GM10248 (cell line): ENCODE measurements at regions not wholly inside any gene's neighbourhood (a gene's known extent, or its start where the extent isn't known, plus 50 kb on each side); places are given as distances from the start of the nearest gene placed in this dataset.

Source experiments
- CTCF ChIA-PET: fragments of 300-600 bp; sonication (Branson Sonifier 250); formaldehyde crosslinking; extraction: SDS; loops from one replicate; lab custom pipeline; 2021; ENCODE audit warnings: antibody characterized with exemption; lab: Yijun Ruan, JAX
- POLR2A ChIA-PET: fragments of 350-650 bp; sonication (Branson Sonifier 250); formaldehyde crosslinking; extraction: SDS; loops from one replicate; lab custom pipeline; 2020; ENCODE audit warnings: antibody characterized with exemption; lab: Yijun Ruan, JAX
- DNase-seq: peaks from one replicate; pipeline ENCODE4 v3.0.0; 2012; ENCODE audit errors: extremely low spot score
- TF ChIP-seq, protein P1 (sequence below): IDR thresholded peaks from 2 replicates; pipeline ENCODE4 v1.5.1; 2012; ENCODE audit warnings: mild to moderate bottlenecking, low read depth; ENCODE audit errors: extremely low read depth, missing control alignments, control extremely low read depth

DNA sequence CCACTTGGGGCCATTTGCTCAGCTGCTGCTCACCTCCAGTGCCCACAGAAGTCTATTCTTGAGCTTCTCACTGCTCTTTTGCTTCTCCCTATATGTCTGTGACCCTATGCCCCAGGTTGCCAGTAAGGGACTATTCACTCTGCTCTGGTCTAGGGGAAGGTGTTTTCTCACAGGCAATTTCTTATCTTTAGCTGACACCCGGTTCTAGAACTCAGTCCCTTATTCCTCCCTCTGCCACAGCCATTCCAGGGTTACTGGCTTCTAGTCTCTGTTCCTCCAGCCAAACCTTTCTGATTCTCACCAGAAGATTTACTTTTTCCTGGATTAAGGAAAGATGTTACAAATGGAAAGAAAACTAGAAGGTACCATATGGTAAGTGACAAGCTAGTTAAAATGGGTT is 574.0 kb downstream of the NTRK3 start:
- ChIA-PET POLR2A (no interaction called here), CTCF (interaction anchor here (1.0 kb wide), 1 partner anchor 13 kb away, joined by 3 read pairs; no protein-coding TSS in a partner anchor)
- DNase-seq = no peak
- TF ChIP-seq, protein P1, sequence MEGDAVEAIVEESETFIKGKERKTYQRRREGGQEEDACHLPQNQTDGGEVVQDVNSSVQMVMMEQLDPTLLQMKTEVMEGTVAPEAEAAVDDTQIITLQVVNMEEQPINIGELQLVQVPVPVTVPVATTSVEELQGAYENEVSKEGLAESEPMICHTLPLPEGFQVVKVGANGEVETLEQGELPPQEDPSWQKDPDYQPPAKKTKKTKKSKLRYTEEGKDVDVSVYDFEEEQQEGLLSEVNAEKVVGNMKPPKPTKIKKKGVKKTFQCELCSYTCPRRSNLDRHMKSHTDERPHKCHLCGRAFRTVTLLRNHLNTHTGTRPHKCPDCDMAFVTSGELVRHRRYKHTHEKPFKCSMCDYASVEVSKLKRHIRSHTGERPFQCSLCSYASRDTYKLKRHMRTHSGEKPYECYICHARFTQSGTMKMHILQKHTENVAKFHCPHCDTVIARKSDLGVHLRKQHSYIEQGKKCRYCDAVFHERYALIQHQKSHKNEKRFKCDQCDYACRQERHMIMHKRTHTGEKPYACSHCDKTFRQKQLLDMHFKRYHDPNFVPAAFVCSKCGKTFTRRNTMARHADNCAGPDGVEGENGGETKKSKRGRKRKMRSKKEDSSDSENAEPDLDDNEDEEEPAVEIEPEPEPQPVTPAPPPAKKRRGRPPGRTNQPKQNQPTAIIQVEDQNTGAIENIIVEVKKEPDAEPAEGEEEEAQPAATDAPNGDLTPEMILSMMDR = no peak

DNA sequence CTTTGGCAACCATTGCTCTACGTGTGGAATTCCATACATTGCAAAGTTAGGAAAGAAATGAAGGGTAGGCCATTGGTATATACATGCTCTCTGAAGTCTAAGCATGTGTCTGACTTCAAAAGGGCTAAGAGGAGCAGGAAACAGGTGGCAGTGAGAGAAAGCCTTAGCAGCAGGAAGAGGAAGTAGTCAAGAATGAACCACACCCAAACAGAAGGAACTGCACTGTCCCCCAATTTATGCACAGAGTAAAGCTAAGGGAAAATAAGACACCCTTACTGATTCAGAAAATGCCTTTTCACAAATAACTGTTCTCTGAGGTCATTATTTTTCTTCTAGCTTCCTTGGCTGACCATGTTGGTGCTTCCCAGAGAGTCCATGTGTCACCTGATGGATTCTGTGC is 575.4 kb downstream of the NTRK3 start:
- ChIA-PET POLR2A (no interaction called here), CTCF (no interaction called here)
- TF ChIP-seq, protein P1 = no peak
- no peak for DNase-seq

DNA sequence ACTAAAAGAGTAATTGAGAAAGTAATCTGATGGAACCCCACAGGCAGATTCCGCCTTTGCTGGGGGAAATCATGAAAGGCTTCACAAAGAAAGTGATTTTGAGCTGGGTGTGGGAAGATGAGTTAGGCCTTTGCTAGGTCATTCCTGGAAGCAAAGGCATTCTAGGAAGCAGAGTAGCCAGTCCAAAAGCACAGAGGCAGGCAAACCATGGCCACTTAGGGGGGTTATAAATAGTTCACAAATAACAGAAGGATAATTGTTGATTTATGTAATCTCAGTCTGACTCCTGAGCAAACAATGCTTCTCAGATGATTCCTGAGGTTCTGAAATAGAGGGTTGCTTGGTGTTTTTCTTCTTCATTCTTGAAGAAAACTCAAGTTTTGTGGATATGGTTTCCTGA is 576.3 kb downstream of the NTRK3 start:
- no peak for DNase-seq
- ChIA-PET CTCF (no interaction called here), POLR2A (no interaction called here)
- TF ChIP-seq, protein P1 = no peak

DNA sequence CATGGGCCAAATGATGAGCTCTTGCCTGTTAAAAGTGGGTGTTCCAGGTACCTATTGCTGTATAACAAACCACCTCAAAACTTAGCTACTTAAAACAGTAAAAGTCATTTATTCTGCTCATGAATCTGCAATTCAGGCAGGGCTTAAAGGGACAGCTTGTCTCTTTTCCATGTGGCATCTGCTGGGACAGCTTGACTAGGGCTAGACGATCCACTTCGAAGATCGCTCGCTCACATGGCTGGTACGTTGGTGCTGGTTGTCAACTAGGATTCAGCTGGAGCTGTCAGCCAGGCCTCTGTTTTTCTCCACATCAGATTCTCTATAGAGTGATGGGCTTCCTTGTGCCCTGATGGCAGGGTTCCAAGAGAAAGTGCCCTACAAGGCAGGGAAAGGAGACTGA is 581.3 kb downstream of the NTRK3 start:
- no peak for DNase-seq
- CTCF ChIA-PET = interaction anchor here (1.9 kb wide), 1 partner anchor 10 kb away, joined by 6 read pairs; no protein-coding TSS in a partner anchor

DNA sequence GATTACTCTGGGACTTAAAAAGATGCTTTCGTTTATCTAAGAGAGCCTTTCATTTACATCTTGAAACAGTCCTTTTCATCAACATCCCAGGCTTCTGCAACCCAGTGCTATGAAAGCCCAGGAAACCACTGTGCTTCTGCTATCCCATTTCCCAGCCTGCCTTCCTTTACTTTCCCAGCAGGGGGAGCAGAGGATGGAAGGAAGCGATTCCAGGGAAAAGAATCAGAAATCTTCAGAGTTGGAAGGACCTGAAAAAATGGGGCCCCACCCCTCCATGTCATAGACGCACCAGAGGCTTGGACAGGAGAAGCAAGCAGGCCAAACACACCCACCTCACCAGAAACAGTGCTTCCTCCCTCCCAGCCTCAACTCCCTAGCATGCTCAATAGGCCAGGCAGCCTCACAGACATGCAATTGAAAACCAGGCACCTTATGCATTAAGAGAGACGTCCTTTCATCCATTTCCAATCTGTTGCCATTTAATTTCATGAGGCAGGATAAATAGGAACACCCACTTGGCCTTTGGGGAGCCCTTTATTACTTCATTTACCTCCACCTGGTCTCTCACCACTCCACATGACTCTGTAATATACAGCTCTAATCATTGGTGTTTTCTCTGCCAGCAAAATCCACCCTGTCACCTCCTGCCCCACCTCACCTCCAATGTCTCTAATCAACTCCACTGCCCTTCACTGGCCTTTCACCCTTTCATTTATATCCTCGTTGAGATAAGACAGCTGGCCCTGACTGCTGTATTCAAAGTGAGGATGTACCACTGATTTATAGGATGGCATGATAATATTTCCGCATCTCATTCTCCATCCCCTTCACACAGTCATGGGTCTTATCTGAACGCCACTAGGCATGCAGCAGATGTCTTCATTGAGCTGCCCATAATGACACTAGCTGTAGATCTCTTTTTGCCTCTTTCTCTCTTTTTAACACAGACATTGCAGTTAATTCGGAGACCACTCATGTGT is 583.9 kb downstream of the NTRK3 start:
- CTCF ChIA-PET = no interaction called here
- TF ChIP-seq, protein P1 = no peak
- POLR2A ChIA-PET = no interaction called here
- no peak for DNase-seq

More for the DNA sequence above, 581.3 kb downstream of the NTRK3 start:
- POLR2A ChIA-PET = no interaction called here
- TF ChIP-seq, protein P1 = no peak

DNA sequence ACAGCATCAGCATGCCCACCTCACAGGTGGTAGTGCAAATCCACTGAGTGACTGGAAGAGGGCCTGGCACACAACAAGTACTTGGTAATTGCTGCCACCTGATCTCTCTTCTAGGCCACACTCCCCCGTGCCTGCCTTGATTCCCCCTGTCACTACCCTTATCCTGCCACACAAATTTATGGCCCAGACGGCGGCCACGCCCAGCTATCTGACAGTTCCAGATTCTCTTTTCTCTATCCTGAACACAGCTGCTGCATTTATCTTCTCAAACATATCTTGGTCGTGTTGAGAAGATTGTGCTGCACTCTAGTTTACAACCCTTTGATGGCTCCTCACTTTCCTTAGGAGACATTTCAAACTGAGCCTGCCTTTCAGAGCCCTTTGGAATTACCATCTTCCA is 585.2 kb downstream of the NTRK3 start:
- ChIA-PET POLR2A (no interaction called here), CTCF (no interaction called here)
- DNase-seq = no peak
- TF ChIP-seq, protein P1 = no peak
